ENCODE measurements at regions not wholly inside any gene's neighbourhood (a gene's known extent, or its start where the extent isn't known, plus 50 kb on each side); places are given as distances from the start of the nearest gene placed in this dataset.

GRCh38 chr4:12472087-12472486 is 1012.1 kb downstream of the RAB28 start:
- DNase-seq, result no peak
- Histone ChIP-seq H3K4me2 (no peak overlapping the region), H2AFZ (ENCODE audit: low read depth) (no peak overlapping the region), H3K27me3 (ENCODE audit: insufficient read depth) (no peaks in the 10 kb centered on the region), H3F3A (replicated peaks; ENCODE audit: insufficient read depth) (no peaks in the 10 kb centered on the region), H3K27ac (ENCODE audit: low read depth in 2 of 2, low read length in 1 of 2) (no peak overlapping the region), H3K4me1 (ENCODE audit: control insufficient read depth in 1 of 2, insufficient read depth in 2 of 2, low read depth in 1 of 2, low read length in 1 of 2) (no peaks in the 10 kb centered on the region), H3K4me3 (ENCODE audit: low read depth in 2 of 2, low read length in 1 of 2) (no peak overlapping the region), H3K9me3 (no peaks in the 10 kb centered on the region), H3K9ac (no peak overlapping the region), H3K36me3 (replicated peaks in 1 of 2; ENCODE audit: control insufficient read depth in 1 of 2, insufficient read depth in 2 of 2, low read length in 1 of 2) (no peaks in the 10 kb centered on the region), H3K9me2 (no peaks in the 10 kb centered on the region), H4K20me1 (ENCODE audit: insufficient read depth) (no peaks in the 10 kb centered on the region), H3K79me2 (ENCODE audit: insufficient read depth) (no peaks in the 10 kb centered on the region)
- WGBS (ENCODE audit: low lambda C conversion rate), result 0% methylated on average over 2 of the region's 2 CpGs
- POLR2A ChIA-PET, result no interaction called here
- TF ChIP-seq FOXJ3 (CRISPR knock-in tag; IDR thresholded peaks at IDR 0.05) (no peak), MAX (IDR thresholded peaks at IDR 0.05; ENCODE audit: low read depth) (no peak), CHD2 (IDR thresholded peaks at IDR 0.05; ENCODE audit: low read length, partially characterized antibody) (no peak), EP300 (IDR thresholded peaks at IDR 0.05; ENCODE audit: borderline replicate concordance in 1 of 2, low read depth in 1 of 2, low read length in 1 of 2) (no peak), USF1 (IDR thresholded peaks at IDR 0.05; ENCODE audit: borderline replicate concordance, low read depth) (no peak), REST (IDR thresholded peaks at IDR 0.05; ENCODE audit: low read depth, low read length) (no peak), GABPA (IDR thresholded peaks at IDR 0.05; ENCODE audit: low read depth) (no peak), TCF12 (IDR thresholded peaks at IDR 0.05) (no peak), YY1 (IDR thresholded peaks at IDR 0.05; ENCODE audit: low read depth) (no peak)
- CTCF ChIA-PET, result no interaction called here

GRCh38 chr4:12471193-12471592 is 1012.9 kb downstream of the RAB28 start:
- Histone ChIP-seq H3K36me3 (replicated peaks in 1 of 2; ENCODE audit: control insufficient read depth in 1 of 2, insufficient read depth in 2 of 2, low read length in 1 of 2) (no peaks in the 10 kb centered on the region), H3K9me3 (no peaks in the 10 kb centered on the region), H2AFZ (ENCODE audit: low read depth) (no peak overlapping the region), H3K4me2 (no peak overlapping the region), H3K4me3 (ENCODE audit: low read depth in 2 of 2, low read length in 1 of 2) (no peak overlapping the region), H3K9ac (no peak overlapping the region), H3F3A (replicated peaks; ENCODE audit: insufficient read depth) (no peaks in the 10 kb centered on the region), H3K27me3 (ENCODE audit: insufficient read depth) (no peaks in the 10 kb centered on the region), H3K27ac (ENCODE audit: low read depth in 2 of 2, low read length in 1 of 2) (no peak overlapping the region), H3K9me2 (no peaks in the 10 kb centered on the region), H3K79me2 (ENCODE audit: insufficient read depth) (no peaks in the 10 kb centered on the region), H4K20me1 (ENCODE audit: insufficient read depth) (no peaks in the 10 kb centered on the region), H3K4me1 (ENCODE audit: control insufficient read depth in 1 of 2, insufficient read depth in 2 of 2, low read depth in 1 of 2, low read length in 1 of 2) (no peaks in the 10 kb centered on the region)
- POLR2A ChIA-PET, result no interaction called here
- no peak for DNase-seq
- WGBS (ENCODE audit: low lambda C conversion rate), result 29% methylated on average over 2 of the region's 2 CpGs
- CTCF ChIA-PET, result no interaction called here
- no peak for TF ChIP-seq RFX5 (IDR thresholded peaks at IDR 0.05; ENCODE audit: low read length)
- TF ChIP-seq MEF2A (IDR thresholded peaks at IDR 0.05; ENCODE audit: borderline replicate concordance, low read depth), result no peak
- TF ChIP-seq TAF1 (IDR thresholded peaks at IDR 0.05; ENCODE audit: borderline replicate concordance, low read depth, low read length), result no peak
- no peak for TF ChIP-seq EP300 (IDR thresholded peaks at IDR 0.05; ENCODE audit: borderline replicate concordance in 1 of 2, low read depth in 1 of 2, low read length in 1 of 2)
- no peak for TF ChIP-seq REST (IDR thresholded peaks at IDR 0.05; ENCODE audit: low read depth, low read length)
- no peak for TF ChIP-seq YY1 (IDR thresholded peaks at IDR 0.05; ENCODE audit: low read depth)
- TF ChIP-seq RCOR1 (IDR thresholded peaks at IDR 0.05; ENCODE audit: low read length), result no peak
- TF ChIP-seq NFIC (IDR thresholded peaks at IDR 0.05; ENCODE audit: borderline replicate concordance), result no peak
- TF ChIP-seq EZH2phosphoT487 (IDR thresholded peaks at IDR 0.05; ENCODE audit: borderline replicate concordance, low read depth), result no peak
- TF ChIP-seq NRF1 (IDR thresholded peaks at IDR 0.05; ENCODE audit: low read depth, low read length), result no peak
- no peak for TF ChIP-seq TEAD4 (IDR thresholded peaks at IDR 0.05; ENCODE audit: borderline replicate concordance, insufficient read depth)
- no peak for TF ChIP-seq SMC3 (IDR thresholded peaks at IDR 0.05; ENCODE audit: low read depth, low read length)
- no peak for TF ChIP-seq PBX3 (IDR thresholded peaks at IDR 0.05)
- no peak for TF ChIP-seq FOXM1 (IDR thresholded peaks at IDR 0.05; ENCODE audit: low read depth)
